Activated gamma-delta T cell (primary cell): ENCODE measurements at regions not wholly inside any gene's neighbourhood (a gene's known extent, or its start where the extent isn't known, plus 50 kb on each side); places are given as distances from the start of the nearest gene placed in this dataset.

Experiments
- DNase-seq: peaks from one replicate; lab custom pipeline; 2025; lab: John Stamatoyannopoulos, UW

DNA sequence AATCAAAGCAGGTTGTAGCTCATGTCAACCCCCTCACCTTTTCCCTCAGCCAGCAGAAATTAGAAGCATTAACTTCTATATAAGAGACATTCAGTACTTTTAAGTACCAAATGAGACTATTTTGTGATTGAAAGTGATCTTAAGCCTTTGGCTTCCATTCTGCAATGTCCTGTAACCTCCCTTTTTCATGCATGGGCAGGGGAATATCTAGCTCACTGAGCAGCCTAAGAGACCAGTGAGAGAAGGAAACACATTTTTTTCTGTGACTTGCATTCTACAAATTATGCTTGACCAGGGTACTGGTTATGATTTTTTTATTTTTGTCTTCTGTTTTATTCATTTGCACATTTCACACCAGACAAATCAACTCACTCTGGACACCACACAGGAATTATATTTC is 369.6 kb downstream of the KCTD12 start:
- no peak for DNase-seq

GRCh38 chr13:76516013-76516412 is 370.2 kb downstream of the KCTD12 start:
- no peak for DNase-seq

DNA sequence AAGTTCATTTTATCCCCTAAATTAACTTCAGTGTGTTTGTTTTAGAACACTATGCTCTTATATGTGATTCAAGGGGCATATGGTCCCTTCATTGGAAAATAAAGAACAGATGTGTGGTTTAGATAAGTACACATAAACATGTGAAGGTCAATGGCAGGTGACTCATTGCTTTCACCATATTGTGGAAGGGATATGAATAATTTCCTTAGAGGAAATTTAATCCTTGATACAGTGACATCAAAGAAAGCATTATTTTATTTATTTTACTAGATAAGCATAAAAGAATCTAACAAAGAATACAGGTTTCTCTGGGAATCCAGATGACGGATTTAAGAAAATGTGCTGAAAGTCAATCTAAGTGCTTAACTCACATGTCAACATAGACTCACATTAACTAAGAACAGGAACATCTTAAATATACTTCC is 373.5 kb downstream of the KCTD12 start:
- DNase-seq: no peak

- no peak for DNase-seq
Measured at GRCh38 chr13:76505437-76505836, 380.8 kb downstream of the KCTD12 start.

DNA sequence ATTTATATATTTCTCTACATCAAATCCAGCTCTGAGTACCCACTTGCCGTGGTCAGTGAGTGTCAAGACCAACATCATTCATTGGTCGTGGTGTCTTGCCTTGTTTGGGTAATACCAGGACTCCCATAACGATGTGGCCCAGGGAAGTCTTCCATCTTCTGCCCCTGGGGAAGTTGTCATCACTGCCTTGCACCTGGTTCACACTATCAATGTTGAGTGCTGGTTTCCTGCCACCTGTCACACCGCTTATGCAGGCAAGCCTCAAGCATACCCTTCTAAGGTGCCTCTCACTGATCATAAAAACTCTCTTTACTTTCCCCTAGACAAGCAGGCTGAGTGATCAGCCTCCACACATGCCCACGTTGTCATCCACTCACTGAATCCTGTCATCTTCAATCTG is 382.4 kb downstream of the KCTD12 start:
- no peak for DNase-seq

GRCh38 chr13:76503291-76503690 is 382.9 kb downstream of the KCTD12 start:
- no peak for DNase-seq

GRCh38 chr13:76500894-76501293 is 385.3 kb downstream of the KCTD12 start:
- no peak for DNase-seq

- DNase-seq: no peak
Measured at GRCh38 chr13:76499891-76500290, 386.3 kb downstream of the KCTD12 start.

GRCh38 chr13:76489274-76489673 is 396.9 kb downstream of the KCTD12 start:
- DNase-seq: no peak

DNA sequence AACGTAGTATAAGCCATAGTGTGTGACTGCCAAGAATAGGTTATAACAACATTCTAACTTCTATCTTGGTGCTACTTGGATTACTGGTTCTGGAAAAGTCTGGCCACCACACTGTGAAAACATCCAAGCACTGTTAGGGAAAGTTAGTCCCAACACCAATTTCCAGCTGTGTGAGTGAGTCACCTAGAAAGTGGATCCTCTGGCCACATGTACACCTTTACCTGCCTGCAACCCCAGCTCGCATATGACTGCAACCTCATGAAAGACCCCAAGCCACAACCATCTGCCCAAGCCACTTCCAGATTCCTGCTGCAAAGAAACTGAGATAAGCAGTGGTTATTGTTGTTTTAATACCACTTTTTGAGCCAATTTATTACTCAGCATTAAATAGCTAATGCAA is 404.5 kb downstream of the KCTD12 start:
- DNase-seq: no peak

- DNase-seq: no peak
Measured at GRCh38 chr13:76474966-76475365, 411.2 kb downstream of the KCTD12 start.

- DNase-seq: no peak
Measured at GRCh38 chr13:76474356-76474755, 411.8 kb downstream of the KCTD12 start.

DNA sequence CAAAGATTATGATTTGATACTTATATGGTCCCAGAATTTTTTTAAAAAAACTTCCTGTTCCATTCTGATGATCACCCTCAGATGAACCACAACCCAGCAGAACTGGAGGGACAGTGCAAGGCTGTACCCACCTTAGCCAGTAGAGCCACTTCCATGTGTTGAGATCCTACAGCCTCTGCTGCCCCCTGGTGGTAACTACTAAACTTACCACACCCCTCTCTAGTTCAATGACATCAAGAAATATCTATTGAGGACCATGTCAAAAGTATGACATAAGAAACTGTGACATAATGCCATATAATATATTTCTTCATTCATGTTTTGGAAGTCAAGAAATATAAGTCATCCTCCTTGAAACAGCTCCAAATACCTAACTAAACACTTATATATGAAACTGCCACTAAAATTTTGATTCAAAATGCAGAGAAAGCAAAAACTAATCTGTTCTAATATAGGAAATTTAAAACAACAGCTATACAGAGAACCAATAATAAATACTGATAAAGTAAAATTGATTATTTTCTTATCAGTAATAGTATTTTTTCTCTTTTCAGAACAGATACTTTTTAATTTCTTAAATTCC is 412.6 kb downstream of the KCTD12 start:
- no peak for DNase-seq

DNA sequence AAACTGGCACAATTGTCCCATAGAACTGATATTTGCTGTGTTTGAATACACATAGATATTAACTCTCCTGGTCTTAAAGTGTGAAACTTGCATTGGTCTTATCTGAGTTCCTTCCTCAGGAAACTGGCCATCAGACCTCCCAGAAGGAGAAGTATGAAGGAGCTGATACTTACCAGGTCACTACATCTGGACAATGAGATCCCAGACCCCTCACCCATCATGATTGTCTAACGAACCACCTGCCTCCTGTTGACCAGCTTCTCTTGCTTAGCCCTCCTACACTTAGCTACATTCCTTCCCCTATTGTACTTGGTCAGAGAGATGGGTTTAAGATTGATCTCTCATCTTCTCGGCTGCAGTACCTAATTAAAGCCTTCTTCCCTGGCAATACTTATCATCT is 413.3 kb downstream of the KCTD12 start:
- no peak for DNase-seq

DNA sequence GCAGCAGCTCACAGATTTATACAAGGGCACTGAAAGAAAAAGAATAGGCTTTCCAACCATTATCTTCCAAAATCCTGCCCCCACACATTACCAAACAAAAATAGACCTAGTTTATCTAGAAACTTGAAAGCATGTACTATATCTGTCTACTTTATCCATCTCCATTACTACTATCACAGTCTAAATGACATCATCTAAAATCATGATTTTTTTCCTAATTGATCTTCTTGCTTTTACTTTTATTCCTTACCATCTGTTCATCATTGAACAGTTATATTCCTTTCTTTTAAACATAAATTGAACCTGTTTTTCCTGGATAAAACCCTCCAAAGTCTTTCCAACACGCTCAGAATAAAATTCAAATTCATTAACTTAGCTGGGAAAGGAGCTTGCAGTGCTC is 414.7 kb downstream of the KCTD12 start:
- no peak for DNase-seq

DNA sequence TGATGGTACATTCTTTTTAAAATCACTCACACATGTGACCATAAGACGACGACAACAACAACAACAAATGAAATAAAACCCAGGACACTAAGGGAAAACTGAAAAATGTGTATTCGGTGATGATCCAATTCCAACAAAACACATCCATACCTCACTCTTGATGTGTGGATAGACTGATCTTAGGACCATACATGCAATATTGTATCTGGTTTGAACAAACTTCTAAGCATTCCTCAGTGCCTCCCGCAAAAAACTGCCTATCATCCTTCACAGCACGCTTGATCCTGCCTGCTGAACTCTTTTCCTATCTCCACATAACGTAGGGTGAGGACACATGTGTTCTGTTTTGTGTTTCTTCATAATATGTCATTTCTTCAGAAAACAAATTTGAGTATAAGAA is 415.2 kb downstream of the KCTD12 start:
- no peak for DNase-seq

- no peak for DNase-seq
Measured at GRCh38 chr13:76466043-76466442, 420.2 kb downstream of the KCTD12 start.

GRCh38 chr13:76463314-76463713 is 422.9 kb downstream of the KCTD12 start:
- DNase-seq: no peak

- no peak for DNase-seq
Measured at GRCh38 chr13:76461999-76462398, 424.2 kb downstream of the KCTD12 start.

GRCh38 chr13:76461484-76461883 is 424.7 kb downstream of the KCTD12 start:
- no peak for DNase-seq

GRCh38 chr13:76459863-76460262 is 426.3 kb downstream of the KCTD12 start:
- DNase-seq: no peak

GRCh38 chr13:76455960-76456359 is 430.2 kb downstream of the KCTD12 start:
- DNase-seq: no peak

DNA sequence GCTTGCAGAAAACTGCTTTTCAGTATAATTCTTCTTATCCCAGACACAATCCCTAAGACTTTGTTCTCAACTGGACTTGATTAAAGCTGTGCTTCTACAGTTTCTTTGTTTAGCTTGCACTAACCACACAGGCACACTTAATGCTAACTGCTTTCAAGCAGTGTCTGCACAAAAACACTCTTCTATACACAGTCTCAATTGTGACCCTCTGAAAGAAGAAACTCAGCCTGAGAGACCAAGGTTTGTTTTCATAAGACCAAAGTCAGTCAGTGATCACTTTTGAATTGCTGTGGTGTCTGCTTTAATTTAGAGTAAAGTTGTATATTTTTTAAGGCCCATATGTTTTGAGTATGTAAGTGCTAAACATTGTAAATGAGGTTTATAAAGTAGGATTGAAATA is 431.2 kb downstream of the KCTD12 start:
- no peak for DNase-seq

DNA sequence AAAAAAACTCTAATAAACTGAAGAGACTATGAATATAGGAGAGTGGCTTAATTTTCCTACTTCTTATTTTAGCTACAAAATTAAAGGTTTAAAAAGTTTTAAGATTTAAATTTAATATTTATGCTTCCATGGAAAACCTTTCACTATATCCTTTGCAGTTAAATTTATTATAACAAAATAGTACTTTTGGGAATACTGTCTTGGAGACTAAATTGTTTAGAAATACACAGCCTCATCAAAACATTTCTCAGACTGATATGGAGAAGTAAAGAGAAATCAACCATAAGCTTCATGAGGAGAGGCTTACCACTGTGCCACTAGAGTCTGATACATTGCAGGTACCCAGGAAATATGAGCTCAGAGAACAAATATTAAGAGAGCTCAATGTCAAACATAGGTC is 436.5 kb downstream of the KCTD12 start:
- no peak for DNase-seq

- no peak for DNase-seq
Measured at GRCh38 chr13:76446191-76446590, 440.0 kb downstream of the KCTD12 start.
